GM23248 (cell line): ENCODE measurements at regions not wholly inside any gene's neighbourhood (a gene's known extent, or its start where the extent isn't known, plus 50 kb on each side); places are given as distances from the start of the nearest gene placed in this dataset.

Experiments used
- EZH2 ChIP-seq: fragments of 200-600 bp; sonication (generic); IDR thresholded peaks from 2 replicates; pipeline ENCODE4 v1.6.1; 2018; ENCODE audit warnings: antibody characterized with exemption, mild to moderate bottlenecking; ENCODE audit not compliant: insufficient read depth, poor library complexity, severe bottlenecking
- EZH2phosphoT487 ChIP-seq: fragments of 200-600 bp; sonication (generic); IDR thresholded peaks from 2 replicates; pipeline ENCODE4 v1.6.1; 2018; ENCODE audit warnings: antibody characterized with exemption, moderate library complexity, mild to moderate bottlenecking, low read depth; ENCODE audit not compliant: insufficient read depth

GRCh38 chr3:6560259-6560658 is 300.7 kb upstream of the GRM7 start:
- TF ChIP-seq EZH2 (no peak), EZH2phosphoT487 (no peak)
